ENCODE measurements at regions not wholly inside any gene's neighbourhood (a gene's known extent, or its start where the extent isn't known, plus 50 kb on each side); places are given as distances from the start of the nearest gene placed in this dataset.

DNA sequence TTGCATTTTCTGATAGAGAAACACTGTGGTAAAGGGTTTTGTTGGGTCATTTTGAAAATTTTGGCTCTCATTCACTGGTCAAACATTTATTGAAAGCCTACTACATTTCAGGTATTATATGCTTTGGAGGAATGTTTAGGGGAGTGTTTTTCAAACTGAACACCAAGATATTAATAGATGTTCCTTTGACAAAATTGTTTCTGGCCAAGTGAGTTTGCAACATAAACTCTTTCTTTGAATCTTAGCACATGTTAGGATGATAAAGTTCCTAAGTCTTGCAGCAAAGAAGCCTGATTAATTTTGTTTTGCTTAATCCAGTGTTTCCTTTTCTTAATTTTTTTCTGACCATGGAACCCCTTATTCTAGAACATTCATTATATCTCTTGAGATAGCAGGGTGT lies 232.5 kb upstream of the PHYHIPL start:
- Histone ChIP-seq H3K4me1 (ENCODE audit: control insufficient read depth in 1 of 2, insufficient read depth in 2 of 2, low read length in 2 of 2) (peaks cover 0 to 5% of the 10 kb centered on the region in 2 donors), H3K4me3 (ENCODE audit: low read length in 2 of 2) (no peak overlapping the region), H3K36me3 (ENCODE audit: control insufficient read depth in 1 of 2, insufficient read depth in 2 of 2, low read length in 1 of 2) (no peaks in the 10 kb centered on the region), H3K9me3 (ENCODE audit: control insufficient read depth, low read length) (peaks cover 1% of the 10 kb centered on the region), H3K27ac (ENCODE audit: low read depth in 1 of 2, low read length in 2 of 2) (no peak overlapping the region), H3K27me3 (ENCODE audit: control insufficient read depth in 1 of 2, insufficient read depth in 2 of 2, low read length in 1 of 2) (no peaks in the 10 kb centered on the region)
- no peak for ATAC-seq (ENCODE audit: low FRiP score)
- intact Hi-C loops (cut with DNase I) = no loop called here
- DNase-seq = no peak

DNA sequence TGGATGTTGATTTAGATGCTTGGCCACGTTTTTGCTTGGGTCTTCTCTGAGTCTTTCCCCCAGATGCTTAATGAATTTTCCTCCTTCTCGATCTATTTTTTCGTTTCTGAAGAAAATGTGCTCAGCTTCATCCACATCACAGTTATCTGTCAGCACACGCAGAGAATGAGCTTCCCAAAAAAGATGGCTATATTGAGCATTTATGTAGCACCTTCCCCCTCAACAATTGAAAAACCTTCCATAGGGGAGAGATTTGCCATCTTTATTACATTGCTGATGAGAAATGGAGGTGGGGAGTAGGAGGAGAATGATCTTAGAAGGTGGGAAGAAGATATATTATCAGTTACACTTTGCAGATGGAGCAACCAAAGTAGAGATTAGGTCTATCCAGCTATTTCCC lies 228.1 kb upstream of the PHYHIPL start:
- Histone ChIP-seq H3K27ac (ENCODE audit: low read depth in 1 of 2, low read length in 2 of 2) (no peak overlapping the region), H3K36me3 (ENCODE audit: control insufficient read depth in 1 of 2, insufficient read depth in 2 of 2, low read length in 1 of 2) (no peaks in the 10 kb centered on the region), H3K4me3 (ENCODE audit: low read length in 2 of 2) (no peak overlapping the region), H3K9me3 (ENCODE audit: control insufficient read depth, low read length) (peaks cover 1% of the 10 kb centered on the region), H3K27me3 (ENCODE audit: control insufficient read depth in 1 of 2, insufficient read depth in 2 of 2, low read length in 1 of 2) (no peaks in the 10 kb centered on the region), H3K4me1 (ENCODE audit: control insufficient read depth in 1 of 2, insufficient read depth in 2 of 2, low read length in 2 of 2) (peaks cover 0 to 5% of the 10 kb centered on the region in 2 donors)
- ATAC-seq (ENCODE audit: low FRiP score) = no peak
- intact Hi-C loops (cut with DNase I) = no loop called here
- WGBS, 2 donors = 75 to 81% methylated on average over 4 of the region's 4 CpGs
- DNase-seq = no peak

DNA sequence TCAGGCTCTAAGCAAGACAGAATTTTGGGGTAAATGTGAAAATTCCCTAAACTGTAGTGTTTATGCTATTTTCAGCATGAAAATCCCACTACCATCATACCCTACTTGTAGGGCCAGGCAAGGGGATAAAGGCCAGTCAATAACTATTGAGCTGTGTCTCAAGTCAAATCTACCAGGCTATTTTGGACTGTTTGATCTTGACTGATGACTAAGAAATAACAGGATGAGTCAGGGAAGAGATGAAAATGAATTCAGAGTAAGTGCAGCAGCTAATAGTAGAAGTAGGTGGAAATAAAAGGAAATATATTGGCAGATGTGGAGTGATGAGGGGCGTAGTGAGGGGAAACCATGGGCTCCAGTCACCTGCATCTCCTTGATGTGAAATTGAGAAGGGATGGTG lies 225.8 kb upstream of the PHYHIPL start:
- intact Hi-C loops (cut with DNase I) = loop anchor here (5.0 to 10.0 kb wide), 7 partner anchors 124 to 634 kb away; partner anchors contain the start of gene PHYHIPL (in 1 of the 2)
- no peak for DNase-seq

DNA sequence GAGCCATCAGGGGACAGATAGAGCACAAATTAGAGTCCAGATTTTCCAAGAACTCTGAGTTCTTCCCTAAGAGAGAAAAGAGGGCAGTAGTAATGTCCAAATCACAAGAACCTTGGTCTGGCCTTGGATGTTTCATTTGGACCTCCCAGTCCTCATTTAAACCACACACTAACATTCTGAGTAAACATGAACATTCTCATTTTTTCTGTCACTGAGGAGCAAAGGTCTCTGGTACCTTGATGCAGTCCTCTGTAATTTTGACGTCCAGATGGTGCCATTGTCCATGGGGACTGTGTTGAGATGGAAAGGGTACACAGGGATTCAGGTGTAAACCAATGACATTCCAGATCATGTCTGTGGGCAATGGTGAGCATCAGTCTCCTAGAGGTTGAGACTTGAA lies 225.4 kb upstream of the PHYHIPL start:
- DNase-seq = no peak
- ATAC-seq (ENCODE audit: low FRiP score) = no peak
- Histone ChIP-seq H3K4me3 (ENCODE audit: low read length in 2 of 2) (no peak overlapping the region), H3K36me3 (ENCODE audit: control insufficient read depth in 1 of 2, insufficient read depth in 2 of 2, low read length in 1 of 2) (no peaks in the 10 kb centered on the region), H3K4me1 (ENCODE audit: control insufficient read depth in 1 of 2, insufficient read depth in 2 of 2, low read length in 2 of 2) (no peaks in the 10 kb centered on the region), H3K27me3 (ENCODE audit: control insufficient read depth in 1 of 2, insufficient read depth in 2 of 2, low read length in 1 of 2) (no peaks in the 10 kb centered on the region), H3K27ac (ENCODE audit: low read depth in 1 of 2, low read length in 2 of 2) (no peak overlapping the region), H3K9me3 (ENCODE audit: control insufficient read depth, low read length) (peaks cover 1% of the 10 kb centered on the region)
- WGBS, 2 donors = 71 to 79% methylated on average over 1 of the region's 1 CpG
- intact Hi-C loops (cut with DNase I) = loop anchor here (5.0 to 10.0 kb wide), 7 partner anchors 124 to 634 kb away; partner anchors contain the start of gene PHYHIPL (in 1 of the 2)

More for the DNA sequence above, 225.8 kb upstream of the PHYHIPL start:
- Histone ChIP-seq H3K4me3 (ENCODE audit: low read length in 2 of 2) (no peak overlapping the region), H3K36me3 (ENCODE audit: control insufficient read depth in 1 of 2, insufficient read depth in 2 of 2, low read length in 1 of 2) (no peaks in the 10 kb centered on the region), H3K27me3 (ENCODE audit: control insufficient read depth in 1 of 2, insufficient read depth in 2 of 2, low read length in 1 of 2) (no peaks in the 10 kb centered on the region), H3K4me1 (ENCODE audit: control insufficient read depth in 1 of 2, insufficient read depth in 2 of 2, low read length in 2 of 2) (no peaks in the 10 kb centered on the region), H3K27ac (ENCODE audit: low read depth in 1 of 2, low read length in 2 of 2) (no peak overlapping the region), H3K9me3 (ENCODE audit: control insufficient read depth, low read length) (peaks cover 1% of the 10 kb centered on the region)
- no peak for ATAC-seq (ENCODE audit: low FRiP score)
- WGBS, 2 donors = 91 to 97% methylated on average over 1 of the region's 1 CpG

DNA sequence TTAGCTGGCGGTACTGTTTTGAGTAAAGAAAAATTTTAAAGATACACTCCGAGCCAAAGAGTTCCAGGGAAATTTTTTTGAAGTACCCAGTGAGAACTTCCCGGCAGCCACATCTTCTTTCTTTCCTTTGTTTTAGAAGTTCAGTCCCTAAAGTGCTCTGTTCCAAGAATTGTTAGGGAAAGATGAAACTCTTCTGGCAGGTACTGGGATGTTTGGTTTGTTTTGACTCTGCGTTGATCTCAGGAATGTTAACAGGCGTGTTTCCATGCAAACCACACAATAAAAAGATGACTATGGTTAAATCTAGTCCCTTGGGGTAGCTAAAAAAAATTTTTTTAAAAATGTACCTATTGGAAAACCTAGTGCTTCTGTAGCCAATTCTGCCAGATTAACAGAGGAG lies 224.7 kb upstream of the PHYHIPL start:
- Histone ChIP-seq H3K36me3 (ENCODE audit: control insufficient read depth in 1 of 2, insufficient read depth in 2 of 2, low read length in 1 of 2) (no peaks in the 10 kb centered on the region), H3K27me3 (ENCODE audit: control insufficient read depth in 1 of 2, insufficient read depth in 2 of 2, low read length in 1 of 2) (no peaks in the 10 kb centered on the region), H3K27ac (ENCODE audit: low read depth in 1 of 2, low read length in 2 of 2) (no peak overlapping the region), H3K4me3 (ENCODE audit: low read length in 2 of 2) (no peak overlapping the region), H3K4me1 (ENCODE audit: control insufficient read depth in 1 of 2, insufficient read depth in 2 of 2, low read length in 2 of 2) (no peaks in the 10 kb centered on the region), H3K9me3 (ENCODE audit: control insufficient read depth, low read length) (no peaks in the 10 kb centered on the region)
- intact Hi-C loops (cut with DNase I) = loop anchor here (2.0 to 10.0 kb wide), 8 partner anchors 123 to 633 kb away; partner anchors contain the start of gene PHYHIPL (in 1 of the 2)
- ATAC-seq (ENCODE audit: low FRiP score) (peak; percentile 74), DNase-seq (no peak)
- WGBS, 2 donors = 63 to 64% methylated on average over 5 of the region's 5 CpGs

DNA sequence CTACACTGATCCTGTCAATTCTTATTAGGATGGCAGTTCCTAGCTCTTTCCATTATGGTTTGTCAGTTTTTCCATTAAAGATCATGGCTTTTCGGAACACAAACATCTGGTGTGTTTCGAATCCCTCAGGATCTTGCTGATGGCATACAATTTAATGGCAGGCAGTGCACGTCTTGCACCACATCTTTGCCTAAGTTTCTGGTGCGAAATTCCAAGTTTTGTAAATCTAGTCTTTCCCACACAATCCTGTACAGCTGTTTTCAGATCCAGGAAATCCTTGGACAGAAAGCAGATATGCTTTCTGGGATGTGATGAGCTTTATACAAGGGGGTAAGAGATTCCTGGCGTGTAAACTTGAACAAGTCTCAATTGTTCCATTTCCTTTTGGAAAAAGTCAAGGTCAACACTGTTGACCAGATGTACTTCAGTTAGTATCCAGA lies 224.3 kb upstream of the PHYHIPL start:
- H3K4me3 ChIP-seq (ENCODE audit: low read length in 2 of 2) = no peak overlapping the region
- no peaks in the 10 kb centered on the region for H3K9me3 ChIP-seq (ENCODE audit: control insufficient read depth, low read length)
- H3K4me1 ChIP-seq (ENCODE audit: control insufficient read depth in 1 of 2, insufficient read depth in 2 of 2, low read length in 2 of 2) = no peaks in the 10 kb centered on the region
- ATAC-seq (ENCODE audit: low FRiP score) (peak; percentile 79), DNase-seq (no peak)
- intact Hi-C loops (cut with DNase I) = loop anchor here (2.0 to 10.0 kb wide), 8 partner anchors 123 to 633 kb away; partner anchors contain the start of gene PHYHIPL (in 1 of the 2)
- no peak overlapping the region for H3K27ac ChIP-seq (ENCODE audit: low read depth in 1 of 2, low read length in 2 of 2)
- H3K36me3 ChIP-seq (ENCODE audit: control insufficient read depth in 1 of 2, insufficient read depth in 2 of 2, low read length in 1 of 2) = no peaks in the 10 kb centered on the region
- 58 to 67% methylated on average over 5 of the region's 5 CpGs for WGBS, 2 donors
- no peaks in the 10 kb centered on the region for H3K27me3 ChIP-seq (ENCODE audit: control insufficient read depth in 1 of 2, insufficient read depth in 2 of 2, low read length in 1 of 2)

DNA sequence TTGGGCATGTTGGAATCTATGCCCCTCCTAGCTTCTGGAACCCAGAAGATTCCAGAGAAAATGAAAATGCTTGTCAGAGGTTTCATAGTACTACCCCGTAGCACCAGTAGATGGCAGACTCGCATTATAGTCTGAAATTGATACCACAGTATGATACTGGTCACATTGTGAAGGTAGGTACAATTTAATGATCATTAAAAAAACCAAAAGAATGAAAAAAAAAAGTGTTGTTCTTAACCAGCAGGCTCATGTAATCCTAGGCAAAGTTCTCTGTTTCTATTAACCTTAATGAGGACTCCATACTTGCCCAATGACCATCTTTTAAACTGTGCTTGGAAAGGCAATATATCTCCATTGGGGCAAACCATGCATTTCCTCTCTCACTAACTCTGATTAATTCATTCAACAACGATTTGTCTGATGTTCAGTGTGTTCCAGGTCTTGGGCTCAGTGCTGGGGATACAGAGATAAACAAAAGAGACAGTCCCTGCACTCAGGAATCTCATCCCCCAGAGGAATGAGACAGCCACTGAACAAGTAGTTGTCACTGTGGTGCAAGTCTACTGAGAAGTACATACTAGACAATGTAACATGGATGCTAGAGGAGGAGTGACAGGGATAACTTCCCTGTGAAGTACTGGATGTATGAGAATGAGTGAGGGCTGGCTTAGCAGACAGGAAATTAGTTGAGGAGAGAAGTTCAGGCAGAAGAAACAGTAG lies 223.5 kb upstream of the PHYHIPL start:
- H3K27ac ChIP-seq (ENCODE audit: low read depth in 1 of 2, low read length in 2 of 2) = no peak overlapping the region
- ATAC-seq (ENCODE audit: low FRiP score) = peak; percentile 85
- no peaks in the 10 kb centered on the region for H3K4me1 ChIP-seq (ENCODE audit: control insufficient read depth in 1 of 2, insufficient read depth in 2 of 2, low read length in 2 of 2)
- no peak overlapping the region for H3K4me3 ChIP-seq (ENCODE audit: low read length in 2 of 2)
- H3K27me3 ChIP-seq (ENCODE audit: control insufficient read depth in 1 of 2, insufficient read depth in 2 of 2, low read length in 1 of 2) = no peaks in the 10 kb centered on the region
- DNase-seq = no peak
- WGBS, 2 donors = 2% methylated on average over 3 of the region's 3 CpGs
- intact Hi-C loops (cut with DNase I) = loop anchor here (2.0 to 10.0 kb wide), 8 partner anchors 122 to 632 kb away; partner anchors contain the start of gene PHYHIPL (in 1 of the 2)
- no peaks in the 10 kb centered on the region for H3K9me3 ChIP-seq (ENCODE audit: control insufficient read depth, low read length)
- H3K36me3 ChIP-seq (ENCODE audit: control insufficient read depth in 1 of 2, insufficient read depth in 2 of 2, low read length in 1 of 2) = no peaks in the 10 kb centered on the region

DNA sequence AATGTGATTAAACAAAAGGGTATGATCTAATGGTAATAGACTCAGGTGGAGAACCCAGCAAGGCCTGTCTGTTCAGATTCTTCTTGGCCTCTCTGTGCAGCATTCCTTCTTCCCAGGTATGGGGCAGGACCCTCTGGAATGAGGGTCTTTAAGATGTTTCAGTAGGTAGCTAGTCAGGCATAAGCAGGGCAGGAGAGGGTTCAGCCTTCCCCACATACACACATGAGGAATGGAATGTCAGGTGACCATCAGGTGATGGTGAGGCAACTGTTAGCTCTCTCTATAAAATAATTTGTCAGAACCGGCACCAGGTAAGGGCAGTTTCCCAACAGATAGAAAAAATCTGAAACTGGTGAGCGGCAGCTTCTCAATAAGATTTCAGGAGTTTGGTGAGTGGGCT lies 222.3 kb upstream of the PHYHIPL start:
- H3K36me3 ChIP-seq (ENCODE audit: control insufficient read depth in 1 of 2, insufficient read depth in 2 of 2, low read length in 1 of 2) = no peaks in the 10 kb centered on the region
- no peaks in the 10 kb centered on the region for H3K27me3 ChIP-seq (ENCODE audit: control insufficient read depth in 1 of 2, insufficient read depth in 2 of 2, low read length in 1 of 2)
- intact Hi-C loops (cut with DNase I) = loop anchor here (5.0 to 10.0 kb wide), 7 partner anchors 121 to 631 kb away; partner anchors contain the start of gene PHYHIPL (in 1 of the 2)
- no peak overlapping the region for H3K27ac ChIP-seq (ENCODE audit: low read depth in 1 of 2, low read length in 2 of 2)
- DNase-seq = no peak
- H3K9me3 ChIP-seq (ENCODE audit: control insufficient read depth, low read length) = no peaks in the 10 kb centered on the region
- ATAC-seq (ENCODE audit: low FRiP score) = no peak
- WGBS, 2 donors = 97 to 98% methylated on average over 2 of the region's 2 CpGs
- H3K4me1 ChIP-seq (ENCODE audit: control insufficient read depth in 1 of 2, insufficient read depth in 2 of 2, low read length in 2 of 2) = no peaks in the 10 kb centered on the region
- no peak overlapping the region for H3K4me3 ChIP-seq (ENCODE audit: low read length in 2 of 2)

DNA sequence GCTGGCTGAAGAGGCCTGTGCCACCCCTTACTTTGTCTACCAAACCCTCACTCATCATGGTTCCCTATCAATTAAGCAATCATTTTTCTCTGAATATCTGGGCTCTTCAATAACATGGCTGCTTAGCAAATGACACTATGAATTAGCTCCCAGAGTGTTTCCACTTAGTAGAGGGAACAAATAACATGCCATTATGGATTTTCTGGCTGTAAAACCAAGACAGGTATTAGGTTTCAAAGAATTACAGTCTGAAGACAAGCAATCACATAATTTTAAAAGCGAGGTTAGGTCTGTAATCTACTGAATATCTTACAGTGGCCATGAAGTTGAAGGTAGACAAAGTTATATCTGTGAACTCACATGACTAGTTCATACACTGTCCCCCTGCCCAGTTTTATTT lies 220.8 kb upstream of the PHYHIPL start:
- no peak for DNase-seq
- Histone ChIP-seq H3K27ac (ENCODE audit: low read depth in 1 of 2, low read length in 2 of 2) (no peak overlapping the region), H3K4me1 (ENCODE audit: control insufficient read depth in 1 of 2, insufficient read depth in 2 of 2, low read length in 2 of 2) (no peaks in the 10 kb centered on the region), H3K27me3 (ENCODE audit: control insufficient read depth in 1 of 2, insufficient read depth in 2 of 2, low read length in 1 of 2) (no peaks in the 10 kb centered on the region), H3K4me3 (ENCODE audit: low read length in 2 of 2) (no peak overlapping the region), H3K9me3 (ENCODE audit: control insufficient read depth, low read length) (no peaks in the 10 kb centered on the region), H3K36me3 (ENCODE audit: control insufficient read depth in 1 of 2, insufficient read depth in 2 of 2, low read length in 1 of 2) (no peaks in the 10 kb centered on the region)
- WGBS, 2 donors = 89 to 92% methylated on average over 1 of the region's 1 CpG
- intact Hi-C loops (cut with DNase I) = loop anchor here (10.0 kb wide), 4 partner anchors 119 to 629 kb away; no protein-coding TSS in a partner anchor
- ATAC-seq (ENCODE audit: low FRiP score) = no peak

Measured in aorta (tissue), 5 donors.